GM23338 (cell line): ENCODE measurements at regions not wholly inside any gene's neighbourhood (a gene's known extent, or its start where the extent isn't known, plus 50 kb on each side); places are given as distances from the start of the nearest gene placed in this dataset.

Experiments
- CREB1 ChIP-seq: fragments of 250-450 bp; sonication (Bioruptor Pico); IDR thresholded peaks from 2 replicates; pipeline ENCODE4 v1.5.0; 2020; ENCODE audit warnings: low read depth, mild to moderate bottlenecking, moderate library complexity
- EZH2 ChIP-seq: fragments of 200-600 bp; sonication (generic); IDR thresholded peaks from one replicate; pipeline ENCODE4 v1.8.0; 2017; ENCODE audit warnings: antibody characterized with exemption, mild to moderate bottlenecking, low read depth; ENCODE audit not compliant: unreplicated experiment
- EZH2phosphoT487 ChIP-seq: fragments of 200-600 bp; sonication (generic); IDR thresholded peaks from one replicate; pipeline ENCODE4 v1.8.1; 2018; ENCODE audit warnings: antibody characterized with exemption; ENCODE audit not compliant: unreplicated experiment
- JUNB ChIP-seq: IDR thresholded peaks from one replicate; pipeline ENCODE4 v1.6.1; 2016; ENCODE audit warnings: antibody characterized with exemption; ENCODE audit not compliant: unreplicated experiment
- NANOG ChIP-seq: IDR thresholded peaks from 2 replicates; pipeline ENCODE4 v1.6.1; 2016; ENCODE audit warnings: antibody characterized with exemption, borderline replicate concordance
- POLR2AphosphoS5 ChIP-seq: IDR thresholded peaks from 2 replicates; pipeline ENCODE4 v1.6.1; 2016; ENCODE audit warnings: antibody characterized with exemption, low read depth
- TF ChIP-seq, protein P1 (sequence below), 2 experiments: fragments of 200-600 bp in 1 of 2; sonication (generic) in 1 of 2; conservative IDR thresholded peaks; 2 replicates each; pipeline versions ENCODE4 v1.5.1 to v1.6.1; 2016 to 2017; ENCODE audit warnings: antibody characterized with exemption in 2 of 2, low read depth in 2 of 2, mild to moderate bottlenecking in 2 of 2, moderate library complexity in 1 of 2

DNA sequence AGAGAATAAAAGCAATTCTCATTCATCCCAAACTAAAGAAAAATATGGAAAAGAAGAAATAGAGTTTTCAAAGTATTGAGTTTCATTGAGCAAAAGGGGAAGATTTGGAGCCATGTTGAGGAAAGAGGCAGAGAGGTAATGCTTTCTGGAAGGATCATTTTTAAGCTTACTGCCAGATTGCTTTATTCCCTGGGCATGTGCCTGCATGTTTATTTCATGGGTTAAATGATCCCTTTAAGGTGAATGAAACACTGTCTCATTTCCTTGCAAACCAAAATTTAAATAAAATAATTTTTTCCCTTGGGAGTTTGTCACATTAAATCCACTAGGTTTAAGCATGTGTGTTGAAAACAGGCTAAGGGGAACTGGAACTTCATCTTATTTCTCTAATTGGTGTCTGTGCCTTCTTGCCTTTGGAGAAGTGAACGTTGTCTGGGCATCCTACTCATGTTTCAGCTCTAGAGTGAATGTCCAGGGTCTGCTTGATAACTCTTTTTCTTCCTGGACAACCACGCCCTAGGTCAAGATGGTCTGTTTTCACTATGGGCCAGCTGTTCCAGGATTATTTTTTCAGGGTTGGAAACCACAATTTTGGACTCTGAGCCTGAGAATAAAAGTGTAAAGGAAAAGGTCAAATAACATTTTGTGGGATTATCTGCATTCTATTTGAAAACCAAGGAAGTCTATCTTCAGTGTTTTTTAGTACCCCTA lies 114.1 kb upstream of the ELL2 start:
- no peak for TF ChIP-seq EZH2
- TF ChIP-seq, protein P1, sequence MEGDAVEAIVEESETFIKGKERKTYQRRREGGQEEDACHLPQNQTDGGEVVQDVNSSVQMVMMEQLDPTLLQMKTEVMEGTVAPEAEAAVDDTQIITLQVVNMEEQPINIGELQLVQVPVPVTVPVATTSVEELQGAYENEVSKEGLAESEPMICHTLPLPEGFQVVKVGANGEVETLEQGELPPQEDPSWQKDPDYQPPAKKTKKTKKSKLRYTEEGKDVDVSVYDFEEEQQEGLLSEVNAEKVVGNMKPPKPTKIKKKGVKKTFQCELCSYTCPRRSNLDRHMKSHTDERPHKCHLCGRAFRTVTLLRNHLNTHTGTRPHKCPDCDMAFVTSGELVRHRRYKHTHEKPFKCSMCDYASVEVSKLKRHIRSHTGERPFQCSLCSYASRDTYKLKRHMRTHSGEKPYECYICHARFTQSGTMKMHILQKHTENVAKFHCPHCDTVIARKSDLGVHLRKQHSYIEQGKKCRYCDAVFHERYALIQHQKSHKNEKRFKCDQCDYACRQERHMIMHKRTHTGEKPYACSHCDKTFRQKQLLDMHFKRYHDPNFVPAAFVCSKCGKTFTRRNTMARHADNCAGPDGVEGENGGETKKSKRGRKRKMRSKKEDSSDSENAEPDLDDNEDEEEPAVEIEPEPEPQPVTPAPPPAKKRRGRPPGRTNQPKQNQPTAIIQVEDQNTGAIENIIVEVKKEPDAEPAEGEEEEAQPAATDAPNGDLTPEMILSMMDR (conservative IDR thresholded peaks at IDR 0.05; ENCODE audit: low read depth in 2 of 2), result no peak
- TF ChIP-seq EZH2phosphoT487, result no peak
- TF ChIP-seq CREB1 (CRISPR knock-in tag), result no peak
- TF ChIP-seq JUNB, result no peak
- no peak for TF ChIP-seq NANOG
- TF ChIP-seq POLR2AphosphoS5, result no peak
